RWPE2 (cell line): ENCODE measurements at regions not wholly inside any gene's neighbourhood (a gene's known extent, or its start where the extent isn't known, plus 50 kb on each side); places are given as distances from the start of the nearest gene placed in this dataset.

Experiments used
- ATAC-seq: fragments of 200-7000 bp; cut with Tn5 transposase; 3 replicates; pipeline ENCODE4 v1.9.1; 2021; ENCODE audit warnings: low read depth
- DNase-seq: peaks from one replicate; pipeline ENCODE4 v3.0.0-alpha.2; 2020; ENCODE audit warnings: low spot score
- H3K27ac ChIP-seq: fragments of 450-650 bp; 2 replicates; pipeline ENCODE4 v1.5.1; 2017; ENCODE audit warnings: mild to moderate bottlenecking; ENCODE audit not compliant: poor library complexity, severe bottlenecking
- H3K27me3 ChIP-seq: fragments of 250-450 bp; sonication (Bioruptor Pico); 2 replicates; pipeline ENCODE4 v1.5.1; 2021; ENCODE audit warnings: mild to moderate bottlenecking, moderate library complexity; ENCODE audit not compliant: insufficient read depth, poor library complexity, severe bottlenecking
- H3K36me3 ChIP-seq: fragments of 250-450 bp; sonication (Bioruptor Pico); 2 replicates; pipeline ENCODE4 v1.5.1; 2020; ENCODE audit warnings: low read depth, mild to moderate bottlenecking, moderate library complexity
- H3K4me1 ChIP-seq: fragments of 250-450 bp; sonication (Bioruptor Pico); 2 replicates; pipeline ENCODE4 v1.5.1; 2021; ENCODE audit warnings: mild to moderate bottlenecking, moderate library complexity; ENCODE audit not compliant: insufficient read depth, poor library complexity, severe bottlenecking
- H3K4me3 ChIP-seq: fragments of 250-450 bp; sonication (Bioruptor Pico); 2 replicates; pipeline ENCODE4 v1.5.1; 2021; ENCODE audit warnings: mild to moderate bottlenecking, moderate library complexity; ENCODE audit not compliant: severe bottlenecking
- H3K9me3 ChIP-seq: fragments of 250-450 bp; sonication (Bioruptor Pico); 2 replicates; pipeline ENCODE4 v1.5.1; 2021; ENCODE audit warnings: mild to moderate bottlenecking, moderate library complexity; ENCODE audit not compliant: severe bottlenecking
- CTCF ChIP-seq: fragments of 450-650 bp; IDR thresholded peaks from one replicate; pipeline ENCODE4 v1.5.1; 2017; ENCODE audit warnings: mild to moderate bottlenecking, moderate library complexity; ENCODE audit not compliant: poor library complexity, severe bottlenecking

- no peak for TF ChIP-seq CTCF
- peaks cover 9% of the 10 kb centered on the region for H3K4me1 ChIP-seq
- no peaks in the 10 kb centered on the region for H3K36me3 ChIP-seq
- H3K27ac ChIP-seq, result no peak overlapping the region
- ATAC-seq (no peak), DNase-seq (peak; percentile 36)
- no peaks in the 10 kb centered on the region for H3K27me3 ChIP-seq
- H3K4me3 ChIP-seq, result no peak overlapping the region
- H3K9me3 ChIP-seq, result no peaks in the 10 kb centered on the region
Measured at GRCh38 chr6:74755196-74755595, 450.7 kb downstream of the COL12A1 start.

DNA sequence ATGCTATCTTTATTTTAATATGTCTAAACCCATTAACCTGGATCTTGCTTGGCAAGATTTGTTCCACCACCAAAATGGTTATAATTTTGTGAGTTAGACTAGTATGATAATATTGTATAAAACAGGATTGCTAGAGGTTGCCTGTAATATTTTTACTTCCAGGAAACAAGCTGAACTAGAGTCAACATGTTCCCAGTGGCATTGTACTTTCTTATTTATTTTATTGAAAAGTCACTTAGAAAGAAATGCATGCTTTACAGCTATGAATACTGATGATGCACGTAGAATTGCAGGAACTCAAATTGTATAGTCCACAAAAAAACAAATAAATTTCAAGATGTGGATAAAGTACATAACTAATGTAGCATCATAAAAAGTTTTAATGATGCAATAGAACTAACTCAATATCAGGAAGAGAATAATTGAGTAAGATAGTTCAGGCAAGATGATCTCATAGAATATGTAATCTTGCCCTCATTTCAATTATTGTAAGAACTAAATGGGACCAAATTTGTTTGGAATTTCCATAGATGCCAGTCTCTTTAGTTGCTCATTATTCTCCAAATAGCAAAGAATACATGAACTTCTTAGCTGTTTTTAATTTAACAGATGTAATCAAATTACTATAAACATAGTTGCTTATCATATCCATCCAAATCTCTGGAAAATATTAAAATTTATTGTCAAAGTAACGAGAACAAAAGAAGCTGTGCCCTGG lies 451.8 kb downstream of the COL12A1 start:
- no peak overlapping the region for H3K27ac ChIP-seq
- peaks cover 19% of the 10 kb centered on the region for H3K4me1 ChIP-seq
- no peaks in the 10 kb centered on the region for H3K36me3 ChIP-seq
- ATAC-seq (no peak), DNase-seq (no peak)
- no peaks in the 10 kb centered on the region for H3K9me3 ChIP-seq
- H3K27me3 ChIP-seq, result no peaks in the 10 kb centered on the region
- H3K4me3 ChIP-seq, result no peak overlapping the region
- TF ChIP-seq CTCF, result no peak

- no peaks in the 10 kb centered on the region for H3K9me3 ChIP-seq
- no peak for DNase-seq
- TF ChIP-seq CTCF, result peak; percentile 13
- H3K27ac ChIP-seq, result no peak overlapping the region
- no peak for ATAC-seq
- no peak overlapping the region for H3K4me3 ChIP-seq
- no peaks in the 10 kb centered on the region for H3K27me3 ChIP-seq
- H3K4me1 ChIP-seq, result peaks cover 26% of the 10 kb centered on the region
- no peaks in the 10 kb centered on the region for H3K36me3 ChIP-seq
Measured at GRCh38 chr6:74752303-74752702, 453.6 kb downstream of the COL12A1 start.

- Histone ChIP-seq H3K9me3 (no peaks in the 10 kb centered on the region), H3K4me3 (no peak overlapping the region), H3K27ac (peak overlapping the region; percentile 90), H3K27me3 (no peaks in the 10 kb centered on the region), H3K36me3 (no peaks in the 10 kb centered on the region), H3K4me1 (peaks cover 26% of the 10 kb centered on the region)
- DNase-seq (no peak), ATAC-seq (no peak)
- TF ChIP-seq CTCF, result no peak
Measured at GRCh38 chr6:74750826-74751225, 455.0 kb downstream of the COL12A1 start.

DNA sequence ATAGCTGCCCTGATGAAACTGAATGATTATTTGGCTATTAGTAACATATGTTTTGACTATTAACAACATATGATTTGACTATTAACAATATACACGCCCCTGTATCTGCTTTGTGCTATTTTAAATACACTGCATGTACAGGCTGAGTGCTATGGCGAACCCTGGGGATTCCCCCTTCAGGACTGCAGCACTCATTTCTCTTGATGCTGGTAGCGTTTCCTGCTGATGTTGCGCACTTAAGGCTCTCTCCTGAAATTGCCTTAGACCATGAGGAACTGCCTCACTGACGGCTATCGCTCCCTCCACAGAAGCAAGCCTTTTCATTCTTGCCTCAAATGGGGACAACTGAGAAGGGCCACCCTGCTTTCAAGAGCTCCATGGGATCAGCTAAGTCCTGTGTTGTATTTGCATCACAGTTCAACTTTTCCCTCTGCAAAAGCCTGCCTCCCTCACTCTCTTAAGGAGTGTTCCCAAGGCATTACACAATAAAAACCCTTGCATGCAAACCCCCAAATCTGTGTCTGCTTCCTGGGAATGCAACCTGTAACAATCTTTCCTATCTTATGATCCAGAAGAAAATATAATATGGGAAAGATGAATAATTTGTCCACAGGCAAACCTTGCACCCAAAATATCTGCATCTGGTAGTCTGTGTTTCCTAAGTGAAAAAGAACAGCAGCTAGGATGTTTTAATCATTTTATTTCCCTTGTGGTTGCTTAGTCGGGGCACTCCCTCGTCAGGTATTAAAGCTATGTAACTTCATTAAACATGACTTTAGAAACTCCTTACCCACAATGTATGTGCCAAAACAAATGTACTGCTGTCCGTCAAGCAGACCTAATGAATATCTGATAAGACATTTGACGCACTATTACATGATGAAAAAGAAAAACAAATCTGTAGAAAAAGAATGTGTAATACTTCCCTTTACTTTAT lies 456.4 kb downstream of the COL12A1 start:
- ATAC-seq, result peak; percentile 96
- Histone ChIP-seq H3K27me3 (no peaks in the 10 kb centered on the region), H3K27ac (peak overlapping the region; percentile 90), H3K4me3 (no peak overlapping the region), H3K36me3 (no peaks in the 10 kb centered on the region), H3K9me3 (no peaks in the 10 kb centered on the region), H3K4me1 (peaks cover 26% of the 10 kb centered on the region)
- DNase-seq, result no peak
- no peak for TF ChIP-seq CTCF
